ENCODE measurements at regions not wholly inside any gene's neighbourhood (a gene's known extent, or its start where the extent isn't known, plus 50 kb on each side); places are given as distances from the start of the nearest gene placed in this dataset.

DNA sequence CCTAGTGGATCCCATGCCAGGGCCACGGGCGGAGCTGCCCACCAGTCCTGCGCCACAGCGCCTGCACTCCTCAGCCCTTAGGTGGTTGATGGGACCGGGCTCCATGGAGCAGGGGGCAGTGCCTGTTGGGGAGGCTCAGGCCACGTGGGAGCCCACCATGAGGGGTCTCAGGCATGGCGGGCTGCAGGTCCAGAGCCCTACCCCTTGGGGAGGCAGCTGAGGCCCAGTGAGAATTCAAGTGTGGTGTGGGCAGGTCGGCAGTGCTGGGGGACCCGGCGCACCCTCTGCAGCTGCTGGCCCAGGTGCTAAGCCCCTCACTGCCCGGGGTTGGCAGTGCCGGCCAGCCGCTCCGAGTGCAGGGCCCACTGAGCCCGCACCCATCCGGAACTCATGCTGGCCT is 139.8 kb upstream of the LYZL2 start:
- TF ChIP-seq, protein P1, sequence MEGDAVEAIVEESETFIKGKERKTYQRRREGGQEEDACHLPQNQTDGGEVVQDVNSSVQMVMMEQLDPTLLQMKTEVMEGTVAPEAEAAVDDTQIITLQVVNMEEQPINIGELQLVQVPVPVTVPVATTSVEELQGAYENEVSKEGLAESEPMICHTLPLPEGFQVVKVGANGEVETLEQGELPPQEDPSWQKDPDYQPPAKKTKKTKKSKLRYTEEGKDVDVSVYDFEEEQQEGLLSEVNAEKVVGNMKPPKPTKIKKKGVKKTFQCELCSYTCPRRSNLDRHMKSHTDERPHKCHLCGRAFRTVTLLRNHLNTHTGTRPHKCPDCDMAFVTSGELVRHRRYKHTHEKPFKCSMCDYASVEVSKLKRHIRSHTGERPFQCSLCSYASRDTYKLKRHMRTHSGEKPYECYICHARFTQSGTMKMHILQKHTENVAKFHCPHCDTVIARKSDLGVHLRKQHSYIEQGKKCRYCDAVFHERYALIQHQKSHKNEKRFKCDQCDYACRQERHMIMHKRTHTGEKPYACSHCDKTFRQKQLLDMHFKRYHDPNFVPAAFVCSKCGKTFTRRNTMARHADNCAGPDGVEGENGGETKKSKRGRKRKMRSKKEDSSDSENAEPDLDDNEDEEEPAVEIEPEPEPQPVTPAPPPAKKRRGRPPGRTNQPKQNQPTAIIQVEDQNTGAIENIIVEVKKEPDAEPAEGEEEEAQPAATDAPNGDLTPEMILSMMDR (conservative IDR thresholded peaks at IDR 0.05; ENCODE audit: low read length): no peak
- no peak for TF ChIP-seq EZH2phosphoT487 (IDR thresholded peaks at IDR 0.05; ENCODE audit: borderline replicate concordance)
